HCT116 (cell line): ENCODE measurements at regions not wholly inside any gene's neighbourhood (a gene's known extent, or its start where the extent isn't known, plus 50 kb on each side); places are given as distances from the start of the nearest gene placed in this dataset.

Source experiments
- ATAC-seq: fragments of 200-7000 bp; cut with Tn5 transposase; 2 replicates; pipeline ENCODE4 v1.9.1; 2020; ENCODE audit warnings: mild to moderate bottlenecking, moderate library complexity
- BruUV-seq: library from RNA; stranded (reverse); fragments of 400-500 nt; replicated peaks from 2 replicates; lab custom pipeline; 2021; lab: Mats Ljungman, UMichigan
- CTCF ChIA-PET: fragments of 300-600 bp; sonication (Branson Sonifier 250); formaldehyde crosslinking; loops from one replicate; lab custom pipeline; 2021; ENCODE audit warnings: antibody characterized with exemption; lab: Charles Lee
- POLR2A ChIA-PET: fragments of 300-600, 350-600 bp; sonication (Branson Sonifier 250); formaldehyde crosslinking; loops from one replicate; lab custom pipeline; 2021; ENCODE audit warnings: antibody characterized with exemption; lab: Charles Lee
- RAD21 ChIA-PET, 2 experiments: fragments of 300-600 bp; sonication (Branson Sonifier 250); formaldehyde crosslinking; loops; one replicate each; lab custom pipeline; 2023; ENCODE audit warnings: low total read pairs in 2 of 2; ENCODE audit not compliant: uncharacterized antibody in 2 of 2, unreplicated experiment in 2 of 2, low non-redundant PET in 1 of 2; lab: Charles Lee
- DNase-seq: peaks from one replicate; pipeline ENCODE4 v3.0.0-alpha.2; 2010; ENCODE audit warnings: low read depth, low spot score
- H2AFZ ChIP-seq: fragments of 200-600 bp; shearing (Covaris generic), sonication (generic); 2 replicates; pipeline ENCODE4 v1.6.1; 2017; ENCODE audit warnings: low read depth, mixed run types, mixed read lengths, antibody characterized with exemption, low read length; ENCODE audit not compliant: poor library complexity, severe bottlenecking
- H3K27ac ChIP-seq: 2 replicates; pipeline ENCODE4 v1.5.1; 2012; ENCODE audit warnings: low read depth, low read length
- H3K27me3 ChIP-seq: fragments of 200-600 bp; sonication (generic); 2 replicates; pipeline ENCODE4 v1.6.1; 2016; ENCODE audit warnings: mixed run types, low read length, mixed read lengths; ENCODE audit not compliant: insufficient read depth
- H3K36me3 ChIP-seq, 2 experiments: fragments of 200-500 bp in 1 of 2; fragments of 200-600 bp in 1 of 2; sonication (Bioruptor generic) in 1 of 2; sonication (generic) in 1 of 2; 2 replicates each; pipeline versions ENCODE4 v1.5.1 to v1.6.1; 2014 to 2016; ENCODE audit warnings: low read length in 2 of 2, inconsistent platforms in 1 of 2, mixed read lengths in 1 of 2, mixed run types in 1 of 2; ENCODE audit not compliant: insufficient read depth in 2 of 2, control insufficient read depth in 1 of 2
- H3K4me1 ChIP-seq, 2 experiments: fragments of 200-600 bp in 1 of 2; sonication (generic) in 1 of 2; 2 replicates each; pipeline versions ENCODE4 v1.5.1 to v1.6.1; 2012 to 2017; ENCODE audit warnings: low read length in 2 of 2, inconsistent platforms in 1 of 2, mild to moderate bottlenecking in 1 of 2, mixed read lengths in 1 of 2, mixed run types in 1 of 2, moderate library complexity in 1 of 2; ENCODE audit not compliant: insufficient read depth in 2 of 2, control insufficient read depth in 1 of 2
- H3K4me2 ChIP-seq: fragments of 200-600 bp; sonication (generic); 2 replicates; pipeline ENCODE4 v1.6.1; 2017; ENCODE audit warnings: mixed run types, low read length, mixed read lengths
- H3K4me3 ChIP-seq, 2 experiments: fragments of 200-600 bp in 1 of 2; sonication (generic) in 1 of 2; replicated peaks in 1 of 2; 2 replicates each; pipeline ENCODE4 v1.5.1; 2011 to 2016; ENCODE audit warnings: low read length in 2 of 2, control low read depth in 1 of 2, low read depth in 1 of 2, mild to moderate bottlenecking in 1 of 2, mixed read lengths in 1 of 2, mixed run types in 1 of 2
- H3K79me2 ChIP-seq: fragments of 200-600 bp; sonication (generic); 2 replicates; pipeline ENCODE4 v1.6.1; 2017; ENCODE audit warnings: mild to moderate bottlenecking, mixed run types, low read length, moderate library complexity, mixed read lengths; ENCODE audit not compliant: insufficient read depth
- H3K9ac ChIP-seq: fragments of 200-600 bp; sonication (generic); 2 replicates; pipeline ENCODE4 v1.6.1; 2016; ENCODE audit warnings: low read length, mixed read lengths
- H3K9me2 ChIP-seq: fragments of 200-600 bp; sonication (generic), shearing (Covaris generic); 2 replicates; pipeline ENCODE4 v1.6.1; 2017; ENCODE audit warnings: mixed run types, mild to moderate bottlenecking, moderate library complexity; ENCODE audit not compliant: insufficient read depth
- H3K9me3 ChIP-seq, 2 experiments: fragments of 200-500 bp in 1 of 2; fragments of 200-600 bp in 1 of 2; sonication (Bioruptor generic) in 1 of 2; sonication (generic) in 1 of 2; 2 replicates each; pipeline ENCODE4 v1.6.1; 2014 to 2017; ENCODE audit warnings: low read length in 2 of 2, mixed read lengths in 2 of 2, inconsistent platforms in 1 of 2, low read depth in 1 of 2, mild to moderate bottlenecking in 1 of 2, mixed run types in 1 of 2, moderate library complexity in 1 of 2; ENCODE audit not compliant: control insufficient read depth in 1 of 2, insufficient read depth in 1 of 2
- H4K20me1 ChIP-seq: fragments of 200-600 bp; sonication (generic), shearing (Covaris generic); 2 replicates; pipeline ENCODE4 v1.6.1; 2017; ENCODE audit warnings: mixed run types, mild to moderate bottlenecking, moderate library complexity; ENCODE audit not compliant: insufficient read depth
- CBX3 ChIP-seq: IDR thresholded peaks from 2 replicates; pipeline ENCODE4 v1.6.1; 2012; ENCODE audit warnings: low read depth
- MAX ChIP-seq: IDR thresholded peaks from 2 replicates; pipeline ENCODE4 v1.6.1; 2012
- POLR2AphosphoS5 ChIP-seq: IDR thresholded peaks from 2 replicates; pipeline ENCODE4 v1.6.1; 2011; ENCODE audit warnings: mild to moderate bottlenecking, low read depth, low read length, moderate library complexity
- intact Hi-C: fragments of 100-400 bp; cut with micrococcal nuclease; formaldehyde crosslinking; loops from 2 replicates; pipeline ENCODE4 v1.10.0; 2022

GRCh38 chr19:31415322-31415721 is 66.1 kb upstream of the TSHZ3 start:
- no TSS peak for BruUV-seq
- intact Hi-C loops = no loop called here
- POLR2A ChIA-PET = no interaction called here

GRCh38 chr19:31416548-31416947 is 67.3 kb upstream of the TSHZ3 start:
- H3K9me3 ChIP-seq = peaks cover 7 to 19% of the 10 kb centered on the region in 2 experiments; a peak in 2 of 4 replicates
- no peak overlapping the region for H3K9ac ChIP-seq
- ATAC-seq (no peak), DNase-seq (no peak)
- H4K20me1 ChIP-seq = no peaks in the 10 kb centered on the region
- H3K4me1 ChIP-seq = no peaks in the 10 kb centered on the region
- POLR2A ChIA-PET = no interaction called here
- H3K36me3 ChIP-seq = no peaks in the 10 kb centered on the region
- H3K27ac ChIP-seq = no peak overlapping the region
- CTCF ChIA-PET = no interaction called here
- RAD21 ChIA-PET = no interaction called here
- H2AFZ ChIP-seq = no peak overlapping the region
- no TSS peak for BruUV-seq
- no peak overlapping the region for H3K4me2 ChIP-seq
- H3K4me3 ChIP-seq = no peak overlapping the region
- no peaks in the 10 kb centered on the region for H3K9me2 ChIP-seq
- H3K27me3 ChIP-seq = no peaks in the 10 kb centered on the region
- TF ChIP-seq CBX3 = no peak
- no peaks in the 10 kb centered on the region for H3K79me2 ChIP-seq
- intact Hi-C loops = no loop called here

More at GRCh38 chr19:31415322-31415721, 66.1 kb upstream of the TSHZ3 start:
- no peaks in the 10 kb centered on the region for H3K4me1 ChIP-seq
- H3K9ac ChIP-seq = no peak overlapping the region
- no peaks in the 10 kb centered on the region for H3K79me2 ChIP-seq
- no peak for DNase-seq
- H3K27me3 ChIP-seq = no peaks in the 10 kb centered on the region
- ChIA-PET CTCF (no interaction called here), RAD21 (no interaction called here)
- no peak overlapping the region for H3K4me2 ChIP-seq
- no peaks in the 10 kb centered on the region for H3K36me3 ChIP-seq
- no peak overlapping the region for H3K27ac ChIP-seq
- H3K9me2 ChIP-seq = no peaks in the 10 kb centered on the region
- H4K20me1 ChIP-seq = no peaks in the 10 kb centered on the region
- no peak for ATAC-seq
- peaks cover 7 to 23% of the 10 kb centered on the region in 2 experiments; a peak in 2 of 4 replicates for H3K9me3 ChIP-seq
- H3K4me3 ChIP-seq = no peak overlapping the region
- no peak overlapping the region for H2AFZ ChIP-seq
- no peak for TF ChIP-seq MAX
- TF ChIP-seq POLR2AphosphoS5 = no peak
